H1 (cell line): ENCODE measurements at regions not wholly inside any gene's neighbourhood (a gene's known extent, or its start where the extent isn't known, plus 50 kb on each side); places are given as distances from the start of the nearest gene placed in this dataset.

Source experiments
- CTCF ChIA-PET: fragments of 300-600 bp; sonication (Branson Sonifier 250); formaldehyde crosslinking; loops from one replicate; lab custom pipeline; 2021; ENCODE audit not compliant: partially characterized antibody; lab: Charles Lee
- POLR2A ChIA-PET: fragments of 300-600 bp; sonication (Branson Sonifier 250); formaldehyde crosslinking; loops from one replicate; lab custom pipeline; 2021; ENCODE audit warnings: inconsistent platforms; ENCODE audit not compliant: partially characterized antibody; lab: Charles Lee
- DNase-seq, 2 experiments: peaks; one replicate each; pipeline versions ENCODE4 v3.0.0 to v3.0.0-alpha.2; 2010 to 2022; ENCODE audit warnings: low spot score in 2 of 2, low read depth in 1 of 2, mixed read lengths in 1 of 2
- FAIRE-seq: peaks from 2 replicates; lab custom pipeline; 2011; peaks lifted over from hg19 to GRCh38; lab: Jason Lieb, UNC
- H2AFZ ChIP-seq: 2 replicates; pipeline ENCODE4 v1.8.1; 2012; ENCODE audit warnings: low read length, inconsistent platforms
- H2AK5ac ChIP-seq: 2 replicates; pipeline ENCODE4 v1.6.1; 2013; ENCODE audit warnings: low read depth, low read length
- H2BK120ac ChIP-seq: replicated peaks from 2 replicates; pipeline ENCODE3; 2013; ENCODE audit warnings: low read depth, low read length, inconsistent platforms
- H2BK12ac ChIP-seq: 2 replicates; pipeline ENCODE4 v1.6.1; 2013; ENCODE audit warnings: low read depth, low read length
- H2BK15ac ChIP-seq: 2 replicates; pipeline ENCODE4 v1.6.1; 2013; ENCODE audit warnings: low read length
- H2BK20ac ChIP-seq: 2 replicates; pipeline ENCODE4 v1.6.1; 2013; ENCODE audit warnings: low read length
- H2BK5ac ChIP-seq: 2 replicates; pipeline ENCODE4 v1.6.1; 2013; ENCODE audit warnings: low read depth, low read length
- H3K14ac ChIP-seq: 2 replicates; pipeline ENCODE4 v1.6.1; 2013; ENCODE audit warnings: inconsistent platforms; ENCODE audit not compliant: insufficient read length
- H3K18ac ChIP-seq: 2 replicates; pipeline ENCODE4 v1.6.1; 2013; ENCODE audit warnings: low read length; ENCODE audit errors: extremely low read depth
- H3K23ac ChIP-seq: 2 replicates; pipeline ENCODE4 v1.6.1; 2013; ENCODE audit warnings: inconsistent platforms; ENCODE audit not compliant: insufficient read length
- H3K23me2 ChIP-seq: 2 replicates; pipeline ENCODE4 v1.6.1; 2013; ENCODE audit warnings: low read depth, low read length
- H3K27ac ChIP-seq: 2 replicates; pipeline ENCODE4 v1.6.1; 2011; ENCODE audit warnings: low read depth, low read length, inconsistent platforms
- H3K27me3 ChIP-seq, 4 experiments: replicated peaks in 1 of 4; 1 replicate in 1 of 4; 2 replicates in 3 of 4; pipeline versions ENCODE4 v1.6.1 to v1.8.1; 2011 to 2013; ENCODE audit warnings: low read length in 3 of 4, mild to moderate bottlenecking in 3 of 4, inconsistent platforms in 2 of 4, mixed read lengths in 2 of 4, moderate library complexity in 1 of 4; ENCODE audit not compliant: control insufficient read depth in 3 of 4, insufficient read depth in 3 of 4; ENCODE audit errors: extremely low read depth in 1 of 4
- H3K36me3 ChIP-seq, 4 experiments: 2 replicates each; pipeline versions ENCODE4 v1.6.1 to v1.8.1; 2011 to 2013; ENCODE audit warnings: mild to moderate bottlenecking in 4 of 4, low read length in 3 of 4, moderate library complexity in 2 of 4, control low read depth in 1 of 4, inconsistent platforms in 1 of 4; ENCODE audit not compliant: insufficient read depth in 4 of 4, control insufficient read depth in 2 of 4
- H3K4ac ChIP-seq: replicated peaks from 2 replicates; pipeline ENCODE3; 2013; ENCODE audit warnings: low read length, low read depth, mixed read lengths, inconsistent platforms; ENCODE audit not compliant: insufficient read length
- H3K4me1 ChIP-seq, 4 experiments: replicated peaks in 1 of 4; 1 replicate in 1 of 4; 2 replicates in 3 of 4; pipeline versions ENCODE4 v1.6.1 to v1.8.1; 2011 to 2013; ENCODE audit warnings: low read length in 3 of 4, inconsistent platforms in 2 of 4, mixed read lengths in 1 of 4; ENCODE audit not compliant: insufficient read depth in 4 of 4, control insufficient read depth in 3 of 4
- H3K4me2 ChIP-seq, 2 experiments: 2 replicates each; pipeline versions ENCODE4 v1.6.1 to v1.8.1; 2011 to 2013; ENCODE audit warnings: low read depth in 2 of 2, low read length in 2 of 2, control low read depth in 1 of 2, inconsistent platforms in 1 of 2, mild to moderate bottlenecking in 1 of 2; ENCODE audit not compliant: insufficient read depth in 1 of 2
- H3K4me3 ChIP-seq, 4 experiments: fragments of 200-600, 300-600 bp in 1 of 4; sonication (generic), shearing (Covaris generic), sonication (Bioruptor Twin) in 1 of 4; 2 replicates each; pipeline versions ENCODE4 v1.5.1 to v1.8.1; 2011 to 2016; ENCODE audit warnings: low read length in 4 of 4, low read depth in 3 of 4, control low read depth in 2 of 4, inconsistent platforms in 2 of 4, mild to moderate bottlenecking in 2 of 4, mixed read lengths in 1 of 4, moderate library complexity in 1 of 4; ENCODE audit not compliant: insufficient read depth in 2 of 4; ENCODE audit errors: extremely low read depth in 1 of 4
- H3K56ac ChIP-seq: replicated peaks from 2 replicates; pipeline ENCODE3; 2013; ENCODE audit warnings: low read depth, mild to moderate bottlenecking, mixed read lengths, low read length, inconsistent platforms; ENCODE audit not compliant: insufficient read length
- H3K79me1 ChIP-seq: 2 replicates; pipeline ENCODE4 v1.6.1; 2013; ENCODE audit warnings: low read depth, low read length, control low read depth
- H3K79me2 ChIP-seq, 2 experiments: 2 replicates each; pipeline versions ENCODE4 v1.6.1 to v1.8.1; 2012 to 2013; ENCODE audit warnings: low read length in 2 of 2, mild to moderate bottlenecking in 2 of 2, inconsistent platforms in 1 of 2; ENCODE audit not compliant: insufficient read depth in 2 of 2, control insufficient read depth in 1 of 2
- H3K9ac ChIP-seq, 4 experiments: replicated peaks in 1 of 4; 1 replicate in 1 of 4; 2 replicates in 3 of 4; pipeline versions ENCODE4 v1.6.1 to v1.8.1; 2011 to 2013; ENCODE audit warnings: low read depth in 3 of 4, low read length in 3 of 4, control low read depth in 2 of 4, mild to moderate bottlenecking in 2 of 4, moderate library complexity in 2 of 4, inconsistent platforms in 1 of 4; ENCODE audit errors: extremely low read depth in 1 of 4
- H3K9me3 ChIP-seq, 2 experiments: 2 replicates each; pipeline versions ENCODE4 v1.6.1 to v1.8.1; 2012 to 2013; ENCODE audit warnings: mild to moderate bottlenecking in 2 of 2, moderate library complexity in 2 of 2, control low read depth in 1 of 2, inconsistent platforms in 1 of 2, low read depth in 1 of 2, low read length in 1 of 2, mixed read lengths in 1 of 2; ENCODE audit not compliant: insufficient read depth in 2 of 2
- H4K20me1 ChIP-seq, 2 experiments: replicated peaks in 1 of 2; 2 replicates each; pipeline versions ENCODE3 to v1.8.1; 2011 to 2013; ENCODE audit warnings: inconsistent platforms in 2 of 2, low read length in 2 of 2, mild to moderate bottlenecking in 1 of 2; ENCODE audit not compliant: insufficient read depth in 2 of 2, control insufficient read depth in 1 of 2
- H4K5ac ChIP-seq: 2 replicates; pipeline ENCODE4 v1.6.1; 2013; ENCODE audit warnings: low read length, low read depth, mixed read lengths, inconsistent platforms; ENCODE audit not compliant: insufficient read length
- H4K8ac ChIP-seq: 2 replicates; pipeline ENCODE4 v1.8.0; 2013; ENCODE audit warnings: mild to moderate bottlenecking, moderate library complexity, low read length, inconsistent platforms; ENCODE audit not compliant: insufficient read depth; ENCODE audit errors: extremely low read depth
- H4K91ac ChIP-seq: replicated peaks from 2 replicates; pipeline ENCODE3; 2013; ENCODE audit warnings: low read length, mixed read lengths, inconsistent platforms; ENCODE audit not compliant: insufficient read length
- ATF3 ChIP-seq: IDR thresholded peaks from 2 replicates; pipeline ENCODE4 v1.6.1; 2011; ENCODE audit warnings: low read depth, mild to moderate bottlenecking, low read length; ENCODE audit not compliant: insufficient read depth
- BACH1 ChIP-seq: IDR thresholded peaks from 2 replicates; pipeline ENCODE4 v1.6.1; 2012; ENCODE audit warnings: low read length, improper control_type of control experiment
- CEBPB ChIP-seq: IDR thresholded peaks from 2 replicates; pipeline ENCODE4 v1.6.1; 2012; ENCODE audit warnings: low read depth, low read length
- CHD1 ChIP-seq: IDR thresholded peaks from 2 replicates; pipeline ENCODE4 v1.6.1; 2012; ENCODE audit warnings: low read depth, low read length, improper control_type of control experiment
- MAFK ChIP-seq: IDR thresholded peaks from 2 replicates; pipeline ENCODE4 v1.6.1; 2012; ENCODE audit warnings: low read depth, mild to moderate bottlenecking, improper control_type of control experiment, low read length
- SIX5 ChIP-seq: IDR thresholded peaks from 2 replicates; pipeline ENCODE4 v1.6.1; 2011; ENCODE audit warnings: mild to moderate bottlenecking, low read depth, low read length
- SP1 ChIP-seq: IDR thresholded peaks from 2 replicates; pipeline ENCODE4 v1.6.1; 2011; ENCODE audit warnings: low read depth, low read length
- SRF ChIP-seq: IDR thresholded peaks from 2 replicates; pipeline ENCODE4 v1.6.1; 2011; ENCODE audit warnings: mild to moderate bottlenecking, low read depth, low read length, moderate library complexity
- WGBS, 2 experiments: shearing (Covaris generic) in 1 of 2; methylation state at CpG; one replicate each; pipeline versions ENCODE4 v1.1.6 to v1.1.7; 2013 to 2015; ENCODE audit warnings: low lambda C conversion rate in 2 of 2, mixed read lengths in 2 of 2, inconsistent platforms in 1 of 2, low coverage in 1 of 2, missing lambda C conversion rate in 1 of 2; ENCODE audit not compliant: insufficient replicate concordance in 2 of 2, insufficient coverage in 1 of 2, insufficient read length in 1 of 2; ENCODE audit errors: extremely low coverage in 1 of 2, missing lambda C conversion rate in 1 of 2; 5-methylcytosine and 5-hydroxymethylcytosine counted together
- TF ChIP-seq, protein P1 (sequence below), 3 experiments: IDR thresholded peaks; 1 replicate in 2 of 3; 2 replicates in 1 of 3; pipeline versions ENCODE4 v1.5.1 to v1.6.1; 2011; ENCODE audit warnings: low read length in 3 of 3, mild to moderate bottlenecking in 3 of 3, inconsistent platforms in 2 of 3, low read depth in 1 of 3, moderate library complexity in 1 of 3; ENCODE audit not compliant: insufficient read depth in 1 of 3; ENCODE audit errors: control extremely low read depth in 1 of 3
- TF ChIP-seq, protein P2 (sequence below): IDR thresholded peaks from 2 replicates; pipeline ENCODE4 v1.6.1; 2011; ENCODE audit warnings: low read length, improper control_type of control experiment

- Histone ChIP-seq H2BK12ac (peak overlapping the region; percentile 95; the same call in 1 of the 2 replicates), H3K79me1 (peaks cover 4% of the 10 kb centered on the region), H3K56ac (no peak overlapping the region), H4K8ac (peak overlapping the region; percentile 74), H2AK5ac (no peak overlapping the region; the same call in 1 of the 2 replicates), H3K4me3 (no peak overlapping the region), H4K5ac (peak overlapping the region; percentile 47), H3K9me3 (no peaks in the 10 kb centered on the region), H3K4ac (no peak overlapping the region), H2BK20ac (no peak overlapping the region), H3K27ac (no peak overlapping the region), H3K4me2 (peak overlapping the region; percentile 43 to 46; a peak in 2 of 4 replicates), H3K23me2 (peaks cover 5% of the 10 kb centered on the region; the same call in 1 of the 2 replicates), H3K9ac (no peak overlapping the region), H3K4me1 (peaks cover 4 to 41% (median 27%) of the 10 kb centered on the region in 4 experiments), H3K79me2 (peaks cover 0 to 7% of the 10 kb centered on the region in 2 experiments; a peak in 1 of 4 replicates), H2BK120ac (no peak overlapping the region), H3K18ac (peak overlapping the region; percentile 87), H2AFZ (no peak overlapping the region), H3K36me3 (no peaks in the 10 kb centered on the region), H2BK15ac (peak overlapping the region; percentile 92; the same call in 1 of the 2 replicates), H3K14ac (no peak overlapping the region), H4K91ac (no peak overlapping the region), H3K27me3 (no peaks in the 10 kb centered on the region; a peak in 2 of 7 replicates), H2BK5ac (0 out of 2 replicates have a peak overlapping the region, but pooled peaks have one; percentile 52), H4K20me1 (peaks cover 0 to 5% of the 10 kb centered on the region in 2 experiments), H3K23ac (no peak overlapping the region)
- DNase-seq (no peak), FAIRE-seq (no peak)
- ChIA-PET POLR2A (interaction anchor here (1.2 kb wide), 1 partner anchor 111 kb away, joined by 3 read pairs; no protein-coding TSS in a partner anchor), CTCF (interaction anchor here (0.9 to 33.8 kb wide), 10 partner anchors 9 to 123 kb away, joined by 3 to 371 read pairs (median 3); no protein-coding TSS in a partner anchor)
- 90% methylated on average over 4 of the region's 6 CpGs; no CpG with 5 or more reads in 1 of the 2 experiments for WGBS, 2 experiments
- TF ChIP-seq CEBPB (no peak), BACH1 (no peak), CHD1 (no peak), SIX5 (no peak), SRF (no peak), MAFK (no peak), SP1 (no peak), ATF3 (no peak)
- TF ChIP-seq, protein P1, sequence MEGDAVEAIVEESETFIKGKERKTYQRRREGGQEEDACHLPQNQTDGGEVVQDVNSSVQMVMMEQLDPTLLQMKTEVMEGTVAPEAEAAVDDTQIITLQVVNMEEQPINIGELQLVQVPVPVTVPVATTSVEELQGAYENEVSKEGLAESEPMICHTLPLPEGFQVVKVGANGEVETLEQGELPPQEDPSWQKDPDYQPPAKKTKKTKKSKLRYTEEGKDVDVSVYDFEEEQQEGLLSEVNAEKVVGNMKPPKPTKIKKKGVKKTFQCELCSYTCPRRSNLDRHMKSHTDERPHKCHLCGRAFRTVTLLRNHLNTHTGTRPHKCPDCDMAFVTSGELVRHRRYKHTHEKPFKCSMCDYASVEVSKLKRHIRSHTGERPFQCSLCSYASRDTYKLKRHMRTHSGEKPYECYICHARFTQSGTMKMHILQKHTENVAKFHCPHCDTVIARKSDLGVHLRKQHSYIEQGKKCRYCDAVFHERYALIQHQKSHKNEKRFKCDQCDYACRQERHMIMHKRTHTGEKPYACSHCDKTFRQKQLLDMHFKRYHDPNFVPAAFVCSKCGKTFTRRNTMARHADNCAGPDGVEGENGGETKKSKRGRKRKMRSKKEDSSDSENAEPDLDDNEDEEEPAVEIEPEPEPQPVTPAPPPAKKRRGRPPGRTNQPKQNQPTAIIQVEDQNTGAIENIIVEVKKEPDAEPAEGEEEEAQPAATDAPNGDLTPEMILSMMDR (IDR thresholded peaks at IDR 0.05; ENCODE audit: control extremely low read depth in 1 of 3, insufficient read depth in 1 of 3, low read depth in 1 of 3, low read length in 3 of 3), result no peak
- TF ChIP-seq, protein P2, sequence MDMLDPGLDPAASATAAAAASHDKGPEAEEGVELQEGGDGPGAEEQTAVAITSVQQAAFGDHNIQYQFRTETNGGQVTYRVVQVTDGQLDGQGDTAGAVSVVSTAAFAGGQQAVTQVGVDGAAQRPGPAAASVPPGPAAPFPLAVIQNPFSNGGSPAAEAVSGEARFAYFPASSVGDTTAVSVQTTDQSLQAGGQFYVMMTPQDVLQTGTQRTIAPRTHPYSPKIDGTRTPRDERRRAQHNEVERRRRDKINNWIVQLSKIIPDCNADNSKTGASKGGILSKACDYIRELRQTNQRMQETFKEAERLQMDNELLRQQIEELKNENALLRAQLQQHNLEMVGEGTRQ, result no peak
Observed at GRCh38 chr16:85237817-85238216, 125.5 kb upstream of the CIBAR2 start.
